DND-41 (cell line): ENCODE measurements at regions not wholly inside any gene's neighbourhood (a gene's known extent, or its start where the extent isn't known, plus 50 kb on each side); places are given as distances from the start of the nearest gene placed in this dataset.

Experiments used
- ATAC-seq: fragments of 200-7000 bp; cut with Tn5 transposase; 3 replicates; pipeline ENCODE4 v1.9.1; 2021; ENCODE audit warnings: low read depth; ENCODE audit not compliant: insufficient read depth
- DNase-seq: peaks from one replicate; pipeline ENCODE4 v3.0.0-alpha.2; 2020
- H2AFZ ChIP-seq: 2 replicates; pipeline ENCODE4 v1.6.0; 2012; ENCODE audit warnings: low read depth, low read length
- H3K27ac ChIP-seq: 2 replicates; pipeline ENCODE4 v1.5.1; 2012; ENCODE audit warnings: low read length, inconsistent platforms
- H3K27me3 ChIP-seq: fragments of 200-600 bp; sonication (generic); 2 replicates; pipeline ENCODE4 v1.6.0; 2012; ENCODE audit warnings: low read length, mild to moderate bottlenecking, inconsistent platforms; ENCODE audit not compliant: insufficient read depth, poor library complexity
- H3K36me3 ChIP-seq: 2 replicates; pipeline ENCODE4 v1.5.1; 2012; ENCODE audit warnings: low read length, inconsistent platforms; ENCODE audit not compliant: insufficient read depth
- H3K4me1 ChIP-seq: 2 replicates; pipeline ENCODE4 v1.5.1; 2012; ENCODE audit warnings: mild to moderate bottlenecking, low read length; ENCODE audit not compliant: insufficient read depth
- H3K4me2 ChIP-seq: 2 replicates; pipeline ENCODE4 v1.6.0; 2012; ENCODE audit warnings: mild to moderate bottlenecking, moderate library complexity, low read length, inconsistent platforms; ENCODE audit not compliant: insufficient read depth
- H3K4me3 ChIP-seq, 2 experiments: fragments of 200-600 bp in 1 of 2; shearing (Covaris generic) in 1 of 2; 2 replicates each; pipeline ENCODE4 v1.5.1; 2012 to 2016; ENCODE audit warnings: inconsistent platforms in 2 of 2, low read length in 2 of 2, mild to moderate bottlenecking in 2 of 2, low read depth in 1 of 2, moderate library complexity in 1 of 2
- H3K79me2 ChIP-seq: 2 replicates; pipeline ENCODE4 v1.6.0; 2012; ENCODE audit warnings: low read length, inconsistent platforms; ENCODE audit not compliant: insufficient read depth
- H3K9ac ChIP-seq: 2 replicates; pipeline ENCODE4 v1.6.0; 2012; ENCODE audit warnings: low read depth, mild to moderate bottlenecking, inconsistent platforms, low read length, moderate library complexity
- H3K9me3 ChIP-seq: 2 replicates; pipeline ENCODE4 v1.5.1; 2012; ENCODE audit warnings: low read length, moderate library complexity, mild to moderate bottlenecking, inconsistent platforms; ENCODE audit not compliant: insufficient read depth, severe bottlenecking
- H4K20me1 ChIP-seq: 2 replicates; pipeline ENCODE4 v1.6.0; 2012; ENCODE audit warnings: low read length; ENCODE audit not compliant: insufficient read depth
- EZH2 ChIP-seq: IDR thresholded peaks from 3 replicates; pipeline ENCODE4 v1.6.1; 2012; ENCODE audit warnings: borderline replicate concordance, low read depth, mild to moderate bottlenecking, moderate library complexity, low read length, inconsistent platforms; ENCODE audit not compliant: severe bottlenecking
- TF ChIP-seq, protein P1 (sequence below): IDR thresholded peaks from 2 replicates; pipeline ENCODE4 v1.5.1; 2012; ENCODE audit warnings: borderline replicate concordance, low read length, moderate library complexity, mild to moderate bottlenecking; ENCODE audit not compliant: poor library complexity, severe bottlenecking; ENCODE audit errors: extremely low read depth

- H4K20me1 ChIP-seq = no peaks in the 10 kb centered on the region
- no peak for DNase-seq
- TF ChIP-seq, protein P1, sequence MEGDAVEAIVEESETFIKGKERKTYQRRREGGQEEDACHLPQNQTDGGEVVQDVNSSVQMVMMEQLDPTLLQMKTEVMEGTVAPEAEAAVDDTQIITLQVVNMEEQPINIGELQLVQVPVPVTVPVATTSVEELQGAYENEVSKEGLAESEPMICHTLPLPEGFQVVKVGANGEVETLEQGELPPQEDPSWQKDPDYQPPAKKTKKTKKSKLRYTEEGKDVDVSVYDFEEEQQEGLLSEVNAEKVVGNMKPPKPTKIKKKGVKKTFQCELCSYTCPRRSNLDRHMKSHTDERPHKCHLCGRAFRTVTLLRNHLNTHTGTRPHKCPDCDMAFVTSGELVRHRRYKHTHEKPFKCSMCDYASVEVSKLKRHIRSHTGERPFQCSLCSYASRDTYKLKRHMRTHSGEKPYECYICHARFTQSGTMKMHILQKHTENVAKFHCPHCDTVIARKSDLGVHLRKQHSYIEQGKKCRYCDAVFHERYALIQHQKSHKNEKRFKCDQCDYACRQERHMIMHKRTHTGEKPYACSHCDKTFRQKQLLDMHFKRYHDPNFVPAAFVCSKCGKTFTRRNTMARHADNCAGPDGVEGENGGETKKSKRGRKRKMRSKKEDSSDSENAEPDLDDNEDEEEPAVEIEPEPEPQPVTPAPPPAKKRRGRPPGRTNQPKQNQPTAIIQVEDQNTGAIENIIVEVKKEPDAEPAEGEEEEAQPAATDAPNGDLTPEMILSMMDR = no peak
- TF ChIP-seq EZH2 = no peak
- H3K27me3 ChIP-seq = no peaks in the 10 kb centered on the region
- no peak overlapping the region for H3K27ac ChIP-seq
- no peak overlapping the region for H2AFZ ChIP-seq
- H3K4me3 ChIP-seq = no peak overlapping the region
- no peaks in the 10 kb centered on the region for H3K79me2 ChIP-seq
- H3K4me1 ChIP-seq = no peaks in the 10 kb centered on the region
- no peak for ATAC-seq
- H3K9ac ChIP-seq = no peak overlapping the region
- H3K36me3 ChIP-seq = no peaks in the 10 kb centered on the region
- no peak overlapping the region for H3K4me2 ChIP-seq
- H3K9me3 ChIP-seq = no peaks in the 10 kb centered on the region
Observed at GRCh38 chr7:145293228-145293701, 457.4 kb upstream of the TPK1 start.

GRCh38 chr7:145289384-145289783 lies 453.5 kb upstream of the TPK1 start:
- H2AFZ ChIP-seq = no peak overlapping the region
- ATAC-seq (no peak), DNase-seq (no peak)
- H3K36me3 ChIP-seq = no peaks in the 10 kb centered on the region
- no peaks in the 10 kb centered on the region for H4K20me1 ChIP-seq
- H3K27me3 ChIP-seq = no peaks in the 10 kb centered on the region
- no peak overlapping the region for H3K9ac ChIP-seq
- H3K9me3 ChIP-seq = no peaks in the 10 kb centered on the region
- H3K4me3 ChIP-seq = no peak overlapping the region
- TF ChIP-seq, protein P1 = no peak
- TF ChIP-seq EZH2 = no peak
- no peaks in the 10 kb centered on the region for H3K4me1 ChIP-seq
- no peak overlapping the region for H3K27ac ChIP-seq
- H3K4me2 ChIP-seq = no peak overlapping the region
- no peaks in the 10 kb centered on the region for H3K79me2 ChIP-seq

- no peaks in the 10 kb centered on the region for H3K79me2 ChIP-seq
- no peaks in the 10 kb centered on the region for H3K9me3 ChIP-seq
- H3K4me2 ChIP-seq = no peak overlapping the region
- H3K27me3 ChIP-seq = no peaks in the 10 kb centered on the region
- no peaks in the 10 kb centered on the region for H3K36me3 ChIP-seq
- TF ChIP-seq, protein P1 = no peak
- TF ChIP-seq EZH2 = no peak
- DNase-seq (no peak), ATAC-seq (no peak)
- no peak overlapping the region for H3K9ac ChIP-seq
- H3K4me3 ChIP-seq = no peak overlapping the region
- no peak overlapping the region for H3K27ac ChIP-seq
- no peaks in the 10 kb centered on the region for H3K4me1 ChIP-seq
- no peaks in the 10 kb centered on the region for H4K20me1 ChIP-seq
- H2AFZ ChIP-seq = no peak overlapping the region
Observed at GRCh38 chr7:145276118-145276517, 440.3 kb upstream of the TPK1 start.
